MCF 10A (cell line): ENCODE measurements at regions not wholly inside any gene's neighbourhood (a gene's known extent, or its start where the extent isn't known, plus 50 kb on each side); places are given as distances from the start of the nearest gene placed in this dataset.

Source experiments
- BruUV-seq: library from RNA; stranded (reverse); fragments of 400-500 nt; replicated peaks from 2 replicates; lab custom pipeline; 2021; lab: Mats Ljungman, UMichigan
- CTCF ChIA-PET: fragments of 300-600 bp; sonication (Branson Sonifier 250); formaldehyde crosslinking; extraction: SDS; loops from one replicate; lab custom pipeline; 2021; ENCODE audit warnings: antibody characterized with exemption, inconsistent platforms; lab: Yijun Ruan, JAX
- POLR2A ChIA-PET: fragments of 300-600, 350-650 bp; sonication (Branson Sonifier 250); formaldehyde crosslinking; extraction: SDS; loops from one replicate; lab custom pipeline; 2020; ENCODE audit warnings: antibody characterized with exemption, inconsistent platforms; lab: Yijun Ruan, JAX
- DNase-seq: peaks from one replicate; pipeline ENCODE4 v3.0.0-alpha.2; 2018; ENCODE audit not compliant: unreplicated experiment
- H3K27ac Mint-ChIP-seq: one replicate; pipeline ENCODE4 v1.8.0; 2022; ENCODE audit warnings: mild to moderate bottlenecking, low read depth, mixed read lengths; ENCODE audit not compliant: unreplicated experiment
- H3K27me3 Mint-ChIP-seq: one replicate; pipeline ENCODE4 v1.8.0; 2022; ENCODE audit warnings: mixed read lengths; ENCODE audit not compliant: insufficient read depth, unreplicated experiment
- H3K36me3 Mint-ChIP-seq: one replicate; pipeline ENCODE4 v1.8.0; 2022; ENCODE audit warnings: mild to moderate bottlenecking, moderate library complexity, mixed read lengths; ENCODE audit not compliant: insufficient read depth, unreplicated experiment
- H3K4me1 Mint-ChIP-seq: one replicate; pipeline ENCODE4 v1.8.0; 2022; ENCODE audit warnings: mixed read lengths; ENCODE audit not compliant: insufficient read depth, unreplicated experiment
- H3K4me3 Mint-ChIP-seq: one replicate; pipeline ENCODE4 v1.8.0; 2022; ENCODE audit warnings: mild to moderate bottlenecking, moderate library complexity, mixed read lengths; ENCODE audit not compliant: unreplicated experiment
- H3K9me3 Mint-ChIP-seq: one replicate; pipeline ENCODE4 v1.8.0; 2022; ENCODE audit warnings: mixed read lengths; ENCODE audit not compliant: unreplicated experiment
- CTCF ChIP-seq: fragments of 200-600 bp; IDR thresholded peaks from one replicate; pipeline ENCODE4 v1.8.0; 2022; ENCODE audit warnings: antibody characterized with exemption, mild to moderate bottlenecking; ENCODE audit not compliant: unreplicated experiment
- intact Hi-C: fragments of 100-400 bp; cut with micrococcal nuclease; formaldehyde crosslinking; loops from 2 replicates; pipeline ENCODE4 v1.14.1; 2022

- ChIA-PET CTCF (interaction anchor here (0.8 kb wide), 1 partner anchor 66 kb away, joined by 4 read pairs; no protein-coding TSS in a partner anchor), POLR2A (interaction anchor here (0.8 kb wide), 1 partner anchor 9 kb away, joined by 3 read pairs; no protein-coding TSS in a partner anchor)
- no peak for DNase-seq
- no peak overlapping the region for H3K4me3 Mint-ChIP-seq
- H3K9me3 Mint-ChIP-seq = peaks cover 5% of the 10 kb centered on the region
- intact Hi-C loops = no loop called here
- no peaks in the 10 kb centered on the region for H3K27me3 Mint-ChIP-seq
- TF ChIP-seq CTCF = no peak
- peaks cover 12% of the 10 kb centered on the region for H3K4me1 Mint-ChIP-seq
- BruUV-seq = no TSS peak
- H3K27ac Mint-ChIP-seq = no peak overlapping the region
- H3K36me3 Mint-ChIP-seq = no peaks in the 10 kb centered on the region
Observed at GRCh38 chr5:148922606-148923005, 96.2 kb downstream of the ADRB2 start.

DNA sequence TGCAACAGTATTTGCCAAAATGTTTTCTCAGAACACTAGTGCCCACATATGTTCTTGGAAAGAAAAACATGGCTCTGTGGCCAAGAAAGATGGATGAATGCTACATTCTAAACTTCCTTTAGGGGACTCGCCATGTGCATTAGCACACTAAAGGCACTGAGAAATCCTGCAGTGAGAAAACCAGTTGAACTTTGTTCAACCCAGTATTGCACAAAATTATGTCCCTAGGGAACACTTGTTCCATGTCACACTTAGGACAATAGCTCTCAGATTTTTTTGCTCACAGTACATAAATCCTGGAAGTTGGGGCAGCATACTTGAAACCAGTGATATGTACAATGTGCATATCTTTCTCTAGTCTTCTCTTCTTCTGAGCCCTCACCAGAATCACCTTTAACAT lies 96.6 kb downstream of the ADRB2 start:
- intact Hi-C loops = no loop called here
- H3K27me3 Mint-ChIP-seq = no peaks in the 10 kb centered on the region
- H3K27ac Mint-ChIP-seq = no peak overlapping the region
- no peaks in the 10 kb centered on the region for H3K36me3 Mint-ChIP-seq
- no peak overlapping the region for H3K4me3 Mint-ChIP-seq
- no peak for DNase-seq
- H3K4me1 Mint-ChIP-seq = peaks cover 12% of the 10 kb centered on the region
- no peak for TF ChIP-seq CTCF
- ChIA-PET POLR2A (no interaction called here), CTCF (no interaction called here)
- BruUV-seq = no TSS peak
- H3K9me3 Mint-ChIP-seq = peaks cover 5% of the 10 kb centered on the region

DNA sequence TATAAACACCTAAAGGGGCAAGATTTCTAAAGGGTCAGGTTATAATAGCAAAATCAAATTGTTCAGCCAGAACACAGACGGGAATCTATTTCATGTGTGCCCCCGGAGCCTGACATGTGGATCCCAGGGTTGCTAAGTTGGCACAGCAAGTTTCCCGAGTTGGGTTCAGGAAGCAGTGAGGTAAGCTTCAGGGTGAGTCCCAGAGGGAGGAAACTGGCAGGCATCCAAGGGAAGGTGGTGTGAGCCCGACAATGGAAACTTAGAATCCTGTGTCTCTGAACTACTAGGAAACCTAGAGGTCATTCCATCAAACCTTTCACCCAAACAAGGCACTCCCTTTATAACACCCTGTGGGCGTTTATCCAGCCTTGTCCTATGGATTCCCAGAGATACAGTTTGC lies 98.4 kb downstream of the ADRB2 start:
- intact Hi-C loops = no loop called here
- TF ChIP-seq CTCF = no peak
- H3K36me3 Mint-ChIP-seq = no peaks in the 10 kb centered on the region
- H3K4me3 Mint-ChIP-seq = no peak overlapping the region
- POLR2A ChIA-PET = interaction anchor here (1.1 to 1.8 kb wide), 4 partner anchors 9 to 98 kb away, joined by 3 to 6 read pairs (median 4); partner anchors contain the start of gene ADRB2
- CTCF ChIA-PET = interaction anchor here (0.7 to 1.8 kb wide), 6 partner anchors 12 to 1614 kb away, joined by 3 to 8 read pairs (median 3); no protein-coding TSS in a partner anchor
- peaks cover 17% of the 10 kb centered on the region for H3K4me1 Mint-ChIP-seq
- no TSS peak for BruUV-seq
- DNase-seq = peak; percentile 94
- no peaks in the 10 kb centered on the region for H3K27me3 Mint-ChIP-seq
- H3K27ac Mint-ChIP-seq = no peak overlapping the region
- peaks cover 5% of the 10 kb centered on the region for H3K9me3 Mint-ChIP-seq

DNA sequence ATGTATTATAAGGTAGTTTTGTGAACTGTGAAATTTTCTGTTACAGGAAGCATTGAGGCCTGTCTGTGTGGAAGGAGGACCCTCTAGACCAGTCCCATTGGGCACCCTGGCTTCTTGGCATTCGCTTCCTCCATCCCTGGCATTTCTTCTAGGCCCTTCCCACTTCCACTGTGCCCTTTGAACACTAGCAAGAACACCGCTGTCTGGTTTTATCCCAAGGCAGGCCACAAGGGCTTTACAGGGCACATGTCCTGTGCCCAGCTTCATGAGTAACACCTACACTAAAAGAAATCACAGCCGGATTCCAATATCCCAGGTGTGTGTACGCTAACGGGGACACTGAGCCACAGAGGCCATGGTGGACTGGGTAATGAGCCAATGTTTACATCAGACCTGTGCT lies 99.8 kb downstream of the ADRB2 start:
- no peaks in the 10 kb centered on the region for H3K9me3 Mint-ChIP-seq
- intact Hi-C loops = no loop called here
- BruUV-seq = no TSS peak
- H3K36me3 Mint-ChIP-seq = no peaks in the 10 kb centered on the region
- H3K4me1 Mint-ChIP-seq = peaks cover 17% of the 10 kb centered on the region
- DNase-seq = no peak
- H3K4me3 Mint-ChIP-seq = no peak overlapping the region
- TF ChIP-seq CTCF = no peak
- POLR2A ChIA-PET = interaction anchor here (1.8 kb wide), 1 partner anchor 11 kb away, joined by 3 read pairs; no protein-coding TSS in a partner anchor
- no peak overlapping the region for H3K27ac Mint-ChIP-seq
- CTCF ChIA-PET = interaction anchor here (1.2 to 2.9 kb wide), 2 partner anchors 10 to 31 kb away, joined by 4 to 23 read pairs; no protein-coding TSS in a partner anchor
- H3K27me3 Mint-ChIP-seq = no peaks in the 10 kb centered on the region
